OCI-LY3 (cell line): ENCODE measurements at regions not wholly inside any gene's neighbourhood (a gene's known extent, or its start where the extent isn't known, plus 50 kb on each side); places are given as distances from the start of the nearest gene placed in this dataset.

Experiments
- CTCF ChIP-seq: fragments of 200-600, 300-600 bp; sonication (generic); IDR thresholded peaks from 2 replicates; pipeline ENCODE4 v1.5.1; 2014; ENCODE audit warnings: antibody characterized with exemption, low read length, low read depth
- EZH2phosphoT487 ChIP-seq: fragments of 200-600 bp; shearing (Covaris generic); IDR thresholded peaks from 2 replicates; pipeline ENCODE4 v1.6.1; 2018; ENCODE audit warnings: antibody characterized with exemption, mixed run types, low read depth

GRCh38 chr5:26121338-26121737 is 917.0 kb downstream of the CDH9 start:
- no peak for TF ChIP-seq CTCF
- no peak for TF ChIP-seq EZH2phosphoT487
